Sciatic nerve (tissue), 2 donors: ENCODE measurements at regions not wholly inside any gene's neighbourhood (a gene's known extent, or its start where the extent isn't known, plus 50 kb on each side); places are given as distances from the start of the nearest gene placed in this dataset.
"Not testable (repeated sequence)": the region's sequence is repeated elsewhere in the genome, so short reads cannot be mapped to it uniquely, and the experiment has no call there.

Experiments
- ATAC-seq: fragments of 200-7000 bp; cut with Tn5 transposase; one replicate; pipeline ENCODE4 v1.9.1; 2020; ENCODE audit warnings: mild to moderate bottlenecking, moderate library complexity
- DNase-seq: peaks from one replicate; pipeline ENCODE4 v3.0.0-alpha.2; 2020; ENCODE audit warnings: low spot score
- intact Hi-C: fragments of 100-400 bp; cut with DNase I; formaldehyde crosslinking; loops from one replicate; pipeline ENCODE4 v1.14.2; 2022
- donor health status: DM: no; HTN: no; CAD: no.
- donor health status: DM: no; HTN: no; CAD: no.

DNA sequence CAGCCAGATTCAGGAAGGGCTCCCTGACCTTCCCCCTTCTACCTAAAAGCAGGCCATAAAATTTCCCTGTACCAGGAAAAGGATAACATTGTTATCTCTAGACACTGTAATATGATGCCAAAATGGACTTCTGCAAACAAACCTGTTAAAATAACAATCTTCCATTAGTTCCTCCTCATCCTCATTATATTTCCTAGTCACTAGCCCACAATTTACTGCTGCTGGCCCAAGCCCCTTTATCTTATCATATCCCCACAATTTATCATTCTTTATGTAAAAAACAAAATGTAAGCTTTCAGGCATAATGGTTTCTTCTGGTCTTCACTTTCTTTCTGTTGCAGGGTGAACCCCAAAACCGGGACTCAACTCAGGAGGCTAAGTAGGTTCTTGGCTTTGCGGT lies 1132.1 kb upstream of the CNTN5 start:
- ATAC-seq = no peak
- no peak for DNase-seq
- intact Hi-C loops = no loop called here

DNA sequence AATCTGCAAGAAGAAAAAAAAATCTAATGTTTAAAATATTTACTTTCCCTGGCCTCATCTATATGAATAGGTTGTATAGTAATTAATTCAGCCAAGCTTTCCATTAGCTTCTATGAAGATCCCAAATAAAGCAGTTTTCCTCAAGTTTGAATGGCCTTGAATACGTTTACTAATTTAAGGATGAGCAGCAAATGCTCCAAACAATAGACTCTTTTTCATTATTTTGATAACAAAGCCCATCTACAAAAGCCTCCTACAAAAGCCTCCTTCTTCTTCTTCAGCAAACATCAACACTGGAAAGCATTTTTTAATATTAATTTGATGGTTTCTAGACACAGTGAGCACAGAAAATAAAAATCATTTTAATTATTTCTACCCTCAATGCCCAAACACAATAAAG lies 1130.3 kb upstream of the CNTN5 start:
- intact Hi-C loops = no loop called here
- ATAC-seq = no peak
- DNase-seq = no peak

DNA sequence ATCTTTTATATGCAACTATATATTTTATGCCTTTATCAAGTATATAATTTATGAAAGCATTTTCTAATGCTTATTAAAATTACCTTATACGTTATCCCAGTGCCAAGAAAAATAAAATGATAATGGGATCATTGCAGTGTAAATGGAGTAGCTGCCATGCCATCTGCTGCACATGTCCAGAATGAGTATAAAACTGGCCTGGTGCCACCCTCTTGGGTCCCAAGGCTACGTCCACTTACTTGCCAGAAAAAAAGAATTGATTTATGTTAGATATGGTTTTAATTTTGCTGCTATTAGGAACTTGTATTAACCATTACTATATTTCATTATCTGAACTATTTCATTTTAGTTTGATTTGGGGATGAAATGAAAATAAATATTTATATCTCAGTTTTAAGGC lies 1127.1 kb upstream of the CNTN5 start:
- intact Hi-C loops = no loop called here
- DNase-seq (no peak), ATAC-seq (no peak)

DNA sequence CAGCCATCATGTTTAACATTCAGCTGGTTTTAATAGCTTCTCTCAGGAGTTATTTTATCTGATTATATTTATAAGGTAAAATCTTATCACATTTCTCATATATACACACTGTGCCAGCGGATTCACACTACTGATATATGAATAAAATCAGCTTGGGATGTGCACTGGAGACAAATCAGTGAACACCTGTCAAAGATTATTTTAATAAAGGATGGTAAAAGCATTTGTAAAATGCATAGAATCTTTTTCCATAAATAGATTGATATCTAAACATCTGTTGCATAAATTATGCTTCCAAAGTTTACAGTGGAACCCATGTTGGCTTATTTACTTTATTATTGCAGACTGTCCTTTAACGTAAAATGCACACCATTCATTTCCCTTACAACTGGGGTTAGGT lies 1125.8 kb upstream of the CNTN5 start:
- intact Hi-C loops = no loop called here
- DNase-seq = no peak
- ATAC-seq = no peak

DNA sequence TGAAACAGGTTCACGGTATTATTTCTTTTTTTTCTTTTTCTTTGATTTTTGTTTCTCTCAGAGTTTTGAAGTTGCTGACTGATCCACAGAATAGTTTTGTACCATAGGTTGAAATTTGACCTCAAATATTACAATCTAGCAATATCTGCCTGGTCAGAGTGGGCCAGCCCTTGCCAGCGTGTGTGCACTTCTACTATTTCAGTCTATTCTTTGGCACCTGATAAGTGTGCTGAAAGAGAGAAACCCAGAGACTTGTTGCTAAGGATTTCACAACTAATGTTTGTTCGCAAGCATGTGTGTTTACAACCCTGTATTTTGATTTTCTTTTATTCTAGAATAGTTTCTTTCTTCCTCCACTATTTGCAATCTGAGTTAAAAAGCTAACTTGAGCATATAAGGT lies 1125.2 kb upstream of the CNTN5 start:
- no peak for ATAC-seq
- DNase-seq = no peak
- intact Hi-C loops = no loop called here

DNA sequence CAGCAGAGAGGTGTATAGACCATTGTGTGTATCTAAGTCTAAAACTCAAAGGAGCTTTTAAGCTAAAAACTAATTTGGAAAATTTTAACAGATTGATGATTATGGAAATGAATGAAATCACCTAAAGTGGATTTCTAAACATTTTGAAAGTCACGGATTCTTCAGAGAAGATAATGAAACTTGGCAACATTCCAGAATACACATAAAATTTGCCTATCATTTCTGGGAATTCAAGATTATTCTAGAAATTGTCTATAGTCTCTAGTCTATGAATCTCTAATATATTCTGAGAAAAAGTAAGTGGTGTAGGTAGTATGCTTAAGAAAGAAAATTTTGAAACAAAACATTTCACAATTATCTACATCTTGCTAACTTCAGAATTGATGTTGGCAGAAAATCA lies 1117.9 kb upstream of the CNTN5 start:
- DNase-seq (no peak), ATAC-seq (no peak)
- intact Hi-C loops = no loop called here

DNA sequence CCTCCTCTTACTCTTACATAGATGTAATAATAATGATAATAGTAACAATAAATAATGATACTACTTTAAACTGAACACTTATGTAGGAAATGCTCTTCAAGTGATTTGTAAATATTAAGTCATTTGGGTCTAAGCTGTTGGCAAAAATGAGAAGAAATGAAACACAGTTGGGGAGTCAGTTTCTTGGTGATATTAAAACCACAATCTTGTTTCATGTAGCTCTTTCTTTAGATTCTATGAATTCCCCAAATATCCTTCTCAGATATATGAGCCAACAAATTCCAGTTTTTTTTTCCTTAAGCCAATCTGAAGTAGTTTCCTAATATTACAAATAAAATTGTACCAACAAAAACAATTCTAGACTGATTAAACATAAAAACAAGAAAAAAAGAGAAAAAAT lies 1115.6 kb upstream of the CNTN5 start:
- no peak for ATAC-seq
- no peak for DNase-seq
- intact Hi-C loops = no loop called here

DNA sequence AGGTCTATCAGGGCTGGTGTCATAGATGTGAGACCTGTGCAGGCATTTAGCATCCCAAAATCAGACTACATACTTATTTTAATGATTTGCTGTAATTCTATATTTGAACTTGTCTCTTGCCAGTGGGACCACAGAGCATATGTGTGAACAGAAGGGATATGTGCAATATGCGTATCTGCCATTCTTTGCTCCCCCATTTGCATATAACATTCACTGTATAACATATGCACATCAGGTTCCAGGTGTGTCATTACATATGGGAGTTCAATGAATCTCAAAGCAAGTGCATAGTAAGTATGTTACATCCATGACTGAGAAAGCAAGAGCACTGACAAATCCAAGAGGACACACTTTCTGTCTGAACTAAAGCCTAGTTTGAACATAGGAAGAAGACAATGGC lies 1115.1 kb upstream of the CNTN5 start:
- DNase-seq = no peak
- intact Hi-C loops = no loop called here
- ATAC-seq = no peak

DNA sequence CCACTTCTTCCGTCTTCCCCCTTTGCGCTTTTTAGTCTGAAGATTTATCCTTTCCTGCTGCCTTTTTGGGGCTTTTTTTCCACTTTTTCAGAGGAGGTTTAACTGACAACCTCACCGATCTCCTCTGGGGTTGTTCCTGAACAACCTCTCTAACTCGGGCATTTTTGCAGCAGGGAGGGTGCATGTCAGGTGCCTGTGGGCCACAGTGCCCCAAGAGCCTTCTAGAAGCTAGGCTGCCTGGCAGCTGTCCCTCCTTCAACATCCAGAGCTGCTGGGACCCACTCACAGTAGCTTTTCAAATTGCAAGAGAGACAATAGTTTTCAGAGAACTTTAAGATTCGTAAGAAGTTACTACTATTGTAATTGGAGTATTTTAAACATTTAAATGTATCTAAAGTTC lies 1112.4 kb upstream of the CNTN5 start:
- DNase-seq = no peak
- intact Hi-C loops = no loop called here
- ATAC-seq = no peak

DNA sequence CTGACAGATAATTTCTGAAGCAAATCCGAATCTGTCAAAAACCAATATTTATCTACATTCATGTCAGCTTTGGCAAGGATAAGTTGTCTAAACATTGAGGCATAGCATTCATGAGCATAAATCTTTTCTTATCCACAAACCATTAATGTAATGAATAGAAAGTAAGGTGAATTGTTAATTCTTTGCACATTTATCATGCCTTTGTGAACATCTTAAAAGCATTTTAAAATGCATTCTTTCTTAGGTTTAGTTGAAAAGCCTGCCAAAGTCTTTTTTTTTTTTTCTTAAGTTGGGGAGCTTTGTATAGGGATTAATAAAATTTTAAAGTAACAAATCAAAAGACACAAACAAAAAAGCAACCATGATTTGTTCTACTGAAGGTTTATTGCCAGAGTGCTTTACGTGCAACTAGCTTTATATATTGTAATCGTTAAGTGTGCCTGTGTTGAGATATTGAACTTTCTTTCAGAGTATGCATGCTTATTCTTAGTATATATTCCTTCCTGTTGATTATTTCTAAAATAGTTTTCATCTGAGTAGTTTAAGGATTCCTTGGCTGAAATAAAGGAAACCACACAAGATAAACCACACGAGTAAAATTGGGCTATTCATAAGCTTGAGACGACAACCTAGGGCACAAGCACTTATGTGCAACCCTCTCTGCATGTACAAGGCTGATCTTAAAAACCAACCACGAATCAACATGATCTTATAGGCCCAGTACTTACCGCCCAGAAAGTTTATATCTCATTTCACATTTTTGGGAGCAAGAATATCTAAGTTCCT lies 1110.9 kb upstream of the CNTN5 start:
- no peak for ATAC-seq
- DNase-seq = no peak
- intact Hi-C loops = no loop called here

DNA sequence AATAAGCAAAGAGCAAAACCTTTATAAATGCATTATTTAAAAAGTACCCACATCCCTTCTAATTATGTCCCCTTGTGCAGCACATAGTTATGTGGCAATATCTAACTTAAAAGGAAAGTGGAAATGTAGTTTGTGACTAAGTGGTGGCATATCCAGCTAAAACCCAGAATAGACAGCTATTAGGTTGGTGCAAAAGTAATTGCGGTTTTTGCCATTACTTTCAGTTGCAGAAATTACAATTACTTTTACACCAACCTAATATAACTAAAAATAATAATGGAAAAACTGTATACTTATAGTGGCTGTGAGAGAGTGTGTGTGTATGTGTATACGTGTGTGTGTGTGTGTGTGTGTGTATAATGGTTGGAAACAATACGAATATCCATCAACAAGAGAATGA lies 1108.1 kb upstream of the CNTN5 start:
- ATAC-seq (no peak), DNase-seq (no peak)
- intact Hi-C loops = no loop called here

DNA sequence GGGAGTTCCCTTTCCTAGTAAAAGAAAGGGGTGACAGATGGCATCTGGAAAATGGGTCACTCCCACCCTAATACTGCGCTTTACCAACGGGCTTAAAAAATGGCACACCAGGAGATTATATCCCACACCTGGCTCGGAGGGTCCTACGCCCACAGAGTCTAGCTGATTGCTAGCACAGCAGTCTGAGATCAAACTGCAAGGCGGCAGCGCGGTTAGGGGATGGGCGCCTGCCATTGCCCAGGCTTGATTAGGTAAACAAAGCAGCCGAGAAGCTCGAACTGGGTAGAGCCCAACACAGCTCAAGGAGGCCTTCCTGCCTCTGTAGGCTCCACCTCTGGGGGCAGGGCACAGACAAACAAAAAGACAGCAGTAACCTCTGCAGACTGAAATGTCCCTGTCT lies 1097.8 kb upstream of the CNTN5 start:
- intact Hi-C loops = not testable (repeated sequence)

DNA sequence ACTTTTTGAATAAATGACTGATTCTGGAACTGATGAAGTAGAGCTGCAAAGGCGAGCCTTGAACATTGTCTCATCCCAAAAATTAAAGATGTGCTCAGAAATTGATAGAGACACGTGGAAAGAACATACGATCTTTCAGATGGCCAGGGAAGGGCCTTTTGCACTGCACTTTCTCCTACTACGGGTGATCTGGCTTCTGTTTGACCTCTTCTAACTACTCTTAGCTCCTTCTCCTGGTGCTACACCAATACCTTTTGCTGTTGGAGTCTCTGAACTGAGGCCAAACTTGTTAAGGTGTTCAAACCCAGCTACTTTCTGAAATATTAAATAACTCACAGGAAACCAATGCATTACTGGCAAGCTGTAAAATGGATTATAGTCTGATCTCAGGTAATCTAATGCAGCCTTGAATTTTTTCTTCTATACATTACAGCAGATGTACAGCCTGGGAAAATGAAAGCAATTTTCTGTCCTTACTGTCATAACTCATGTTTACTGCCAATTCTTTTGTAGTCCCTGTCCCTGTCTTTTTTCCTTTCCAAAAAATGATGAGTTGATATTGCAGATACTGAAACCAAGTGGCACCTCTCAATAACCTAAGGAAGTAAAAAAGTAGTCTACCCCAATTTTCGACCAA lies 1086.1 kb upstream of the CNTN5 start:
- intact Hi-C loops = no loop called here
- ATAC-seq (no peak), DNase-seq (no peak)

More for the DNA sequence above, 1097.8 kb upstream of the CNTN5 start:
- not testable (repeated sequence) for DNase-seq, ATAC-seq

DNA sequence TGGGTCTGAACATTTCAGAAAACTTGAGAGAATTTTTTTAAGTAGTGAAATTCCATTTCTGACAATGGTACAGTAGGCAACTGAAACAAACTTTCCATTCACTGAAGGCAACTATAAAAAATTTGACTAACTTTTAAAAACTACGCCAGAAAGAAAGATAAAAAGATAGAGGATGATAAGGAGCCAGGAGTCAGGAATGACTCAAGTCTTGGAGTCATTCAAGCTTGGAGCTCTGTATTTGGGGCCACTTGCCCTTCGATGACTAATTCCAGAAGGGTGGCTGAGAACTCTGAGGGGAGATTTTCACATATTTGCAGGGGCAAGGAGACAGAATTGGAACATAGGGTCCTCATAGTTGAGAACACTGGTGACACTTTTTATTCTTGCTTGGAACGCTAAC lies 1083.2 kb upstream of the CNTN5 start:
- intact Hi-C loops = no loop called here
- DNase-seq (no peak), ATAC-seq (no peak)

DNA sequence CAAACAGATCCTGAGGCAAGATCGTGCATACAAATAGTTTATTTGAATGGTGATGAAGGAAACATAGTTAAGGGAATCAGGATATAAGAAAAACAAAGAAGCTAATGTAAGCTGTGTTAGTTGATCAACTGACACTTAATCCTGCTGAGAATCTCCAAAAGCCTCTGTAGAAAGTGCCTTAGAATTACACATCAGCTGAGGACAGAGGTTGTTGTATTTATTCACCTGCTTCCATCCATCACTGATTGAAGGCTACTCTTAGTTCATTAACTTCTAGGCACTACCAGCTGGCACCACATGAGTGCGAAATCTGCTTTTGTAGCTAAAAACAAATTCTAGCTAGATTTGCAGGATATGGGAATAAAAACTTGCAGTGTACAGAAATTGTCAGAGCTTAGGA lies 1082.0 kb upstream of the CNTN5 start:
- intact Hi-C loops = no loop called here
- ATAC-seq = no peak
- no peak for DNase-seq

DNA sequence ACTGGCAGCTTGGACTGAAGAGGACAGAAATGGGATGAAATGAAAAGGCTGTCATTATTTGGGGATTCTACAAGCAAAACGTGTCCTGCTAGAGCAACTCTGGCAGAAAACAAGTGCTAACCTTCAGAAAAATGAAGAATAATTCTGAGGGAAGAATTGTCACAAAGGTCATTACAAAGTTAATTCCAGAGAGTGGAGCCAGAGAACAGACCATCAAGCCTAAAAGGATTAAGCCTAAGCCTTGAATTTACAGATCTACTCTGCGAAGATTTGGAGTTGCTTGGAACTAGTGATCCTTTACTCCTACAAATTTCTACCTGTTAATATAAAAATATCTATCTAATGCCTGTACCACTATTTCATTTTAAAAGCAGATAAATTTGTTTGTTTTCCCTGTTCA lies 1077.3 kb upstream of the CNTN5 start:
- intact Hi-C loops = no loop called here
- DNase-seq = no peak
- ATAC-seq = no peak

DNA sequence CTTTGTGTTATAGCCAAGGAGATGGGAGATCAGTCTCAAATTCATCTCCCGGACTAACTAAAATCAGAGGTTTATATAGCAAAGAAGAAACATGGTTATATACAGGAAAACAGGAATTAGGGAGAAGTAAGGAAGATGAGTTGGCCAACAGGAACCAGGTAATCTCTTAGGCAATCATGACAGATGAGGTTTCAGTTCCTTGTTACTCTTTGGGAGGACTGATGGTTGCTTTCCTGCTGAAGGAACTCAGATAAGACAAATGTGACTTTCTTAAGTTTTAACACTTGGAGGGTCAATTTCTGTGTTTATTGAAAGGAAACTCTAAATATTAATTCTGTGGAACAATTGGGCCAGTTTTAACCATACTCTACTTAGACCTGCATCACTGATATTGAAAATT lies 1072.0 kb upstream of the CNTN5 start:
- no peak for ATAC-seq
- intact Hi-C loops = no loop called here
- DNase-seq = no peak

DNA sequence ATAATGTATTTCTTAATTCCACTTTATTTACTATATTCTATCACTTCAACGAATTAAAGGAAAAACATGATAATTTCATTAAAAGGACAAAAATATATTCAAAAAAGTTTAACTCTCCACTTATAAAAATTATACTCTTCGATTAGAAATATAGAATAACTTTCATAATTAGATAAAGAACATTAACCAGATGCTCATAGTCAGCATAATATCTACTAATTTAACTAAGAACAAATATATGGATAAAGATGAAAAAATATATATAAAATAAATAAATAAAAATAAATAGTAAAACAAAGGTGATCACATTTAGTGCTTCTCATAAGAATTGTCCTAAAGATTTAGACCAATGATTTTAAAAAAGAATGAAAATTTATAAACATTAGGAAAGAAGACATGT lies 1065.2 kb upstream of the CNTN5 start:
- intact Hi-C loops = no loop called here
- no peak for DNase-seq
- no peak for ATAC-seq

DNA sequence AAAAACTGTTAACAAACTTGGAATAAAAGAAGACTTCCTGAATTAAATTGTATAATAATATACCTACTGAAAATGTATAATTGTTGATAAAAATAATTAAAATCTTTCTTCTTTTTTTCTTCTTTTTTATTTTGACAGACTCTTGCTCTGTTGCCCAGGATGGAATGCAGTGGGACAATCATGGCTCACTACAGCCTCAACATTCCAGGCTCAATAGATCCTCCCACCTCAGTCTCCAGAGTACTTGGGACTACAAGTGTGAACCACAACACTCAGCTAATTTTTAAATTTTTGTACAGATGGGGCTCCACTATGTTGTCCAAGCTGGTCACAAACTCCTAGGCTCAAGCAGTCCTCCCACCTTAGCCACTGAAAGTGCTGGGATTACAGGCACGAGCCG lies 1063.8 kb upstream of the CNTN5 start:
- no peak for DNase-seq
- no peak for ATAC-seq
- intact Hi-C loops = no loop called here

DNA sequence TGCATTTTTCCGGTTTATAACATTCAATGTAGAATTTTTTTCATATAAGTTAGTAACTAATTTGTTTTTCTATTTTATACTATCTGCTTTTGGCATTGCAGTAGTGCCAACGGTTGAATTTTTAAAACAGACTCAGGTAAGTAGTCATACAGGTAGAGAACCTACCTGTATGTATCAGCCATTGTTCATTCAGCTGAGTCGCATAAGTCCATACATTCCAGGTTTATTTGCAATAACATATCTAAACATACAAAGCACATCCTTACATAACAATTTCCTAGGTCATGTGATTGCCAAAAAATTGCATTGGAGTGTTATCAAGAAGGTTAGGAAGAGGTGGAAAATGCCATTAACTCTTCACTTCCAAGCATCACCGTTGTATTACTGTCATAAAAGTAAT lies 1059.3 kb upstream of the CNTN5 start:
- no peak for DNase-seq
- intact Hi-C loops = no loop called here
- ATAC-seq = no peak

DNA sequence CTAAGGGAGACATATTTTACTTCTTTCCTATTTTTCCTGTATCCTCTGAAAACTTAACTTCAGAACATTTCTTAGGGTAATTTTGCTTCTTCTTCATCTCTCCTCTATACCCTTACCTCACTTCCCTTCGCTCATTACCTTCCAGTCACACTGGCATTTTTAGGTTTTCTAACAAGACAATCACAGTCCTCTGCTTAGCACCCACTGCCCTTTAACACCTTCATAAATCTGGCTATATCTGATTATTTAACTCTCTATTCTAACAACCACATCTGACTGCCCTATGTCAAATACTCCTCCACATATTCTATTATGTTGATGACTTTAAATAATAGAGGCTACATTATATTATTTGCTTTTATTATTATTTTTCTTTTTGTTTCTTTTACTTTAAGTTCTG lies 1058.0 kb upstream of the CNTN5 start:
- intact Hi-C loops = no loop called here
- DNase-seq (no peak), ATAC-seq (no peak)
